HUDEP-2 (cell line): ENCODE measurements at regions not wholly inside any gene's neighbourhood (a gene's known extent, or its start where the extent isn't known, plus 50 kb on each side); places are given as distances from the start of the nearest gene placed in this dataset.

Experiments
- DNase-seq, 76 experiments: peaks; one replicate each; lab custom pipeline; 2025; ENCODE audit not compliant: unreplicated experiment in 76 of 76; lab: John Stamatoyannopoulos, UW

- DNase-seq = no peak
These were observed 1203.5 kb upstream of the TMEM132C start for GRCh38 chr12:127063339-127064072.

GRCh38 chr12:127064207-127064606 is 1202.8 kb upstream of the TMEM132C start:
- DNase-seq = no peak

GRCh38 chr12:127065595-127065994 is 1201.4 kb upstream of the TMEM132C start:
- no peak for DNase-seq

DNA sequence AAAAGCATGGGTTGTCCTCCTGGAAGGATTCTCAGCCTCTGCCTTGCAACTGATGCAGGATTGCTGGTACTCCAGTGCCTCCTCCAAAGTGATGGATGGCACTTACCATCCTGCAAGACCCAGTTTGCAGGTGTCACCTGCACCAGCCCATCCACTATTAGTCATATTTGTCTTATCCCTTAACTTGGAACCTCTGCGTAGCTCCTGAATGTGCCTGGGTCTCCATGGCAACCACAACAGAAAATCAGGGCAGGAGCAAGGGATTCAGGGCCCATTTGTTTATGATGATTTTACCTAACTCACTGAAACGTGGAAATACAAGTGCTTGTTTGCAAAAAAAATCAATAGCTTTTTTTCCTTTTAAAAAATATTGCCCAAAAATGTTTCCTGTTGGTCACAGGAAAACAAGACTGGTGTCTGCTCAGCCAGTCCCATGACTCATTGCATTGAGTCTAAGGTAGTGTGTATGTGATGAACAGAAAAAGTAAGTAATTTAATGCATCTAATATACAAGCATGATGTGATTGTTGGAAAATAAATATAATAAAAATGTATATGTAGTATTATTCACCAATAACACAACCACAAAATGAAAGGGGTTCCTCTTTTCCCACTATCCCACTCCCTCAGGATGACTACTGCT is 1196.3 kb upstream of the TMEM132C start:
- no peak for DNase-seq

DNA sequence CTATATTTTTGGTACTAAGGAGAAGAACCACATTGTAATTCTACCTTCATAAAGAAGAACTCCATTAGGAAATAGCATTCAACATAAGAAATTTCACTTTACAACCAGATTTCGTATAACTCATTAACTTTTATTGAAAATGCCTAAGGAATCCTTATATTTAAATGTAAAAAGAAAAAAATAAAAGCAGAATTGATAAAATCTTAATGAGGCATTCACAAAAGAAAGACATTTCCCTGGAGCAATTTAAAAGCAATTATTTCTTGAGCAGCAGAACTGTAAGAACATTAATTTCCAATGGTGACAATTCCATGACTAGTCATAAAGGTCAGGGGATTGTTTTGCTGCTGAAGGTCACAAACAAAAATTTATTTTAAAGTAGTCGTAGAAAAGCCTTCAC is 1192.8 kb upstream of the TMEM132C start:
- DNase-seq = no peak

- no peak for DNase-seq
These were observed 1191.0 kb upstream of the TMEM132C start for GRCh38 chr12:127075981-127076380.

DNA sequence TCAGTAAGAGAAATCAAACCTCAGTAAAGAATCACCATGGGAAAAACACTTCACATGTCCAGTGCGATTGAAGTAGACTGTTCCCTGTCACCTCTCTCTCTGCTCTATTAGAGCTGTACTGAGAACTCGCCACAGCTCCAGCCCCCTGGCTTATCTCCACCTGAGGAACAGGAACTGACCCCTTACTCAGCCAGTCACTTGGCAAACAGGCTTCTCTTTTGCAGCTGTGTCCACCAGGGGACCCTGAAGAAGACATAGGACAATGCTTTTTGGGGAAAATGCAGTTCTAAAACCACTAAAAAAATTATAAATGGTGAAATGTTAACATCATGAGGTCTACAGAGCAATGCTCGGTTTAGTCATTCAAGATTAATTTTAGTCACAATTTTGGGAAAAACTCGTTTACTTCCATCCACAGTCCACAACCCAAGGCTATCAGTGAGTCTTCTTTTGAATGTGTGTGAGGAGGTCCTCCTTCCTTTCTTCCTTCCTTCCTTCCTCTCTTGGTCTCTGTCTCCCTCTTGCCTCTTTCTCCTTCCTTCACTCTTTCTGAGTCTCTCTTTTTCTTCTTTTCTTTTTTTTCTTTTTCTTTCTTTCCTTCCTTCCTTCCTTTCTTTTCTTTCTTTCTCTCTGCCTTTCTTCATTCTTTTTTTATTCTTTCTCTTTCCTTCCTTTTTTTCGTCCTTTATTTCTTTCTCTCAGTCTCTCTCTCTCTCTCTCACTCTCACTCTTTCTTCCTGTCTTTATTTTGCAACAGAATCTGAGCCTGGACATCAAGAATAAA is 1189.5 kb upstream of the TMEM132C start:
- DNase-seq = no peak

DNA sequence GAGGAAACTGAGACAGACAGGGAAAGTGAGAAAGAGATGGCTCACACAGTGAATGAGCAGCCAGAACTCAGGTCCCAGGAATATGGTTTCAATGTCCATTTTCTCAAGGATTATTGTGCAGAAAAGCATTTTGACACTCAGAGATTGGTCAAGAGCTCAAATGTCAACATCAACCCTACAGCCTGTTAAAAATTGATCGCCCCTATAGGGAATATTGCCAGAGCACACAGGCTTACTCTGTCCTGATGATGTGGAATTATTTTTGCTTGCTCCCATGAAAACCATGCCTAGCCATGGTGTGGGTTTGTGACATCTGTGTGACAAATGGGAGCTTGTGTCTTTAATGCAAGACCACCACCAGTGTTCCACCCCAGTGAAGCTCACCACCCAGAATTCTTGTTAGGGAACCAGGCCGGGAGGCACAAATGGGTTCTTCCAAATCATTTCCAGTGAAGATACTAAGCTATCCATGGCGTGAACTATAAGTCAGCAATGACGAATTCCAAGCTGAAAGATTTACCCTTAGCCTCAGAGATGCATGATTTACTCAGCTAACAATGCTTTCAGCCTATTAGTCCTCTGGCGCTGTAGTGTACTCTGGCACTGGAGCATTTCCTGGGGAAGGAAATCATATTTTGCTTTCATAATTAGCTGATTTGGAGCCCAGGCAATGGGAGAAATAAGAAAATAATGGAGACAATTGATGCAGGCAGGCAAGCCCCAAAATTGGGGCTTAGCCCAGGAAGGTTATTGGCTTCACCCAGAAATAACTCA is 1188.2 kb upstream of the TMEM132C start:
- no peak for DNase-seq

- DNase-seq = no peak
These were observed 1187.3 kb upstream of the TMEM132C start for GRCh38 chr12:127079636-127080035.

- no peak for DNase-seq
These were observed 1185.9 kb upstream of the TMEM132C start for GRCh38 chr12:127081058-127081457.

GRCh38 chr12:127083008-127083949 is 1183.7 kb upstream of the TMEM132C start:
- DNase-seq = peak in 34 of 76 experiments; percentile 3 to 74 (median 48)

DNA sequence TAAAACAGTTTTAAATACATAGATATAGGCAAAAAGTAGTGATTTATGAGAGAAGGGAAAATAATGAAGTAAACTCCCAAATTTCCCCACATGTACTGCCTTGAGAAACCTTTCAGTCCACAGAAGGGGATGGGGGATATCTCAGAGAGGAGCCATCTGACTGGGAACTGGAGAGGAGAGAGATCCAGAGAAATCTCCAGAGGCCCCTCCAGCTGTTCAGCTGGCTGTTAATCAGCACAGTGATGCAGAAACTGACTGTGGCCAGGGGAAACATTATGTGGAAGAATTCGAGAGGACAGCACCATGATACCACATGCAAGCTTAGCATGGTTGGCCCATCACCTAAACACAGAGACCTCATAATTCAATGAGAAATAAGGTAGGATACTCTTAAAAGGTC is 1165.9 kb upstream of the TMEM132C start:
- DNase-seq = no peak

DNA sequence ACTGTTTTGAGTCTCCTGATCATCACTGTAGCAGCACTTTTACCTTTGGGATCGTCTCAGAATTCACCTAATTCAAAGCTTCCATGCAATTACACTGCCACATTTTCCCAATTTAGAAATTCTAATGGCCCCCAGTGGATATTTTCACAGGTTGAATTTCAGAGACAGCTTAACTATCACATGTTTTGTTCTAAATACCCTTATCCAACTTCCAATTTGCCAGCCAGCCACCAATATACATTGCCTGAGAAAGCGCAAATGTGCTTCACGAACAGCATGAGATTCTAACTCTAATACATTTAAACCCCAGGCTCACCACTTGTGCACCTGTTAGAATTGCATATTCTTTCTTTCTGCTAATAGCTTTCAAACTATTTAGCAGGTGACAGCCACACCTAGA is 1160.9 kb upstream of the TMEM132C start:
- DNase-seq = no peak

DNA sequence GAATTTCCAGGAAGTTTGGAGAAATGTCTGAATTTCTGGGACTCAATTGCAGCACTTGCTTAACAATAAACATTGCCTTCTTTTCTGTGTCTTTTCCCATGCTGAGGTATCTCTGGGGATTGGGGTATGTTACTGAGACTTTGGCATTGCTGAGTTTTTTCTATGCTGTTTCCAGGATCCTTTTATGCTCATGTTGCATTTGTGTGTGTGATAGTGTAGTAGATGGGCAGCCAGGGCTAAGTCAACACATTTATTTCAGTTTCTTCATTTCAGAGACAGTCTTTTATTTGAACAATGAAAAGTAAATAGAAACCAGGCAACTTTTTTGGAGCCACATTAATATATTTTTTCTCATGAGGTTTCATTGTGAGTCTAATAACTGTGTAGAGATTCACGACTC is 1160.3 kb upstream of the TMEM132C start:
- no peak for DNase-seq

GRCh38 chr12:127107744-127108143 is 1159.2 kb upstream of the TMEM132C start:
- no peak for DNase-seq

DNA sequence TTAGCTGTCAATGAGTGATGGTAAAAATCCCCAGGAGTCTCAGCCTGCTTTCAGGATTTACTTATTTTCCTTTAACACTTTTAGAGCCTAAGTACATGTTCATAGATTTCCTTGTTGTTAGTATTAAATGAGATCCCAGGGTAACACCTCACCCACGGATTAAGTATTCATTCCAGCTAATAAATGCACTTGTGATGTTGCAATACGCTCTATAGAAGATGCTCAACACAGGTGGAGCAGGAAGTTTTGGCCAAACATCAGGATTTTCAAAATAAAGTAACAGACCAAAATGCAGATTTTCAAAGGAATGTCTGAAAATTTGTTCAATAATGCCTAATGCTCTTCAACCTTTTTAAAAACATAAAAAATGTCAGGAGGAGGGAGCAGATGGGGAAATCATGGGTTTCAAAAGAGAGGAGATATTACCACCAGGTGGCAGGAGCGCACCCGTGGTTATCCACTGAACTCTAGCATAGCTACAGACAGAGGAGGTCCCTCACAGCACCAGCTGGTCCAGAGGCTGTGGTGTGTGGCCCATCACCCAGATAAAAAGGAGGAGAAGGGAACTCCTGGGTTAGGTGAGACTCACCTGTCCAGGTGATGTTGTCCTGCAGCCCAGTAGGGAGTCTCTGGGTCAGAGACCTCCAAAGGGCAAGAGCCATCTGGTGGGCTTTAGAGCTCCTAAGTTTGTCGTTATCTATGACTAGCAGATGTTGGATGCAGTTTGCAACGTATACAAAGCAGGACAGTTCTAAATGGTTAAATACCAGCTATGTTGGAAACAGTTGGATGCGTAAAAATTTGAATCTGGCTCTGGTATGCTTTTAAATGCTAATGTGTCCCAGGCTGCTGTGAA is 1158.4 kb upstream of the TMEM132C start:
- DNase-seq = peak in 56 of 76 experiments; percentile 3 to 73 (median 28)

DNA sequence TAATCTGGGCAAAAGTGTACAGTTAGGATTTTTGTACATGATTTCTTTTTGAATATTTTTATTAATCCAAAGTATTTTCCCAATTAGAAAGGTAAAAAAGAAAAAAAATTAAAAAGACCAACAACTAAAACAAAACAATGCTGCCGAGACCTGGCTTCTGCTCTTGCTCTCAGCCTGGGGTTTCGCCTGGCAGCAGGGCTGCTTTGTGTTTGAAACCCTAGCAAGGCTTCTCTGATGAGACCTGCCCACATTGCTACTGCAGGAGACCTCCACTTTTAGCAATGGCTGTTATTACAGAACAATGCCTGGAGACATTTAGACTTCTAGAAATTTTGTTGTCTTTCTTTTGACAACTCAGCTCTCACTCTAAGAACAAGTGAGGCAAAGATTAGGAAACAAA is 1153.0 kb upstream of the TMEM132C start:
- no peak for DNase-seq

DNA sequence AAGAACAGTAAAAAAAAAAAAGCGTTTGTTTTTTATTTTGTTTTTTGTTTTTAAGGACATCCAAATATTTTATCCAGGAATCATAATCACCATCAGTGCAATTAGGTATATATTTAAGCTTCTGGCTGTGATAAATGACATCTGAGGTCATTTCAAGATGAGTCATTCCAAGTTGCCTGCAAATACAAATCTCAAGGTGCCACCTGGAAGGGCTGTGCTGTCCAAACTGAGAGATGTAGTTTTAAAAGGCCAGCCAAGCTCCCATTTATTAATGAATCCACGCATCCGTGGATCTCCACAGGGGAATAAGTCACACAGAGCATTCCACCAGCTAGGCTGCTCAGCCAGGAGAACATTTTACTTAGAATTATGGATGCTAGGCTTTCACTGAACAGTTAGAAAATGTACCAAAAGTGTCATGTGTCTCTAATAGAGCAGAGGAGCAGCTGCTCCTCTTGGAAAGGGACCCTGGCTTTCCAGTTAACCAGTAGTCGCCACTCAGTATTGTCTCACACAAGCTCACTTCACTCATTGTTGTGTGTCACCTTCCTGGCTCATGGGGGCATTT is 1151.4 kb upstream of the TMEM132C start:
- no peak for DNase-seq

DNA sequence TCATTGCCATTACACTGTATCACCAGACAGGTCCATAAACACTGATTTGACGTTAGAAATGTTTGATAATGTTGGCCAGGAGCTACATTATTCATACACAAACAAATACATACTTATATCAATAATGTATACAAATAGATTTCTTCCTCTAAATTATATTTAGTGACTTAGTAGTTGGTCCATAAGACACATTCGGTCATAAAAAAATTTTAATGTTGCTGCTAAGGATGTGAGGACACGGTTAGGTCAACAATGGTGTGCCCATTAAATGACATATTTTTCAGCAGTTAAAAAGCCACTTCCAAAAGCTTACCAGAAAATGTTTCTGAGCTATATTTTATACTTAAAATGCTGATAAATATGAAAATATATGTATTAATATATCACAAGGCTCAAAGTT is 1148.7 kb upstream of the TMEM132C start:
- no peak for DNase-seq
